ENCODE measurements at regions not wholly inside any gene's neighbourhood (a gene's known extent, or its start where the extent isn't known, plus 50 kb on each side); places are given as distances from the start of the nearest gene placed in this dataset.
"Not testable (repeated sequence)": the region's sequence is repeated elsewhere in the genome, so short reads cannot be mapped to it uniquely, and the experiment has no call there.

DNA sequence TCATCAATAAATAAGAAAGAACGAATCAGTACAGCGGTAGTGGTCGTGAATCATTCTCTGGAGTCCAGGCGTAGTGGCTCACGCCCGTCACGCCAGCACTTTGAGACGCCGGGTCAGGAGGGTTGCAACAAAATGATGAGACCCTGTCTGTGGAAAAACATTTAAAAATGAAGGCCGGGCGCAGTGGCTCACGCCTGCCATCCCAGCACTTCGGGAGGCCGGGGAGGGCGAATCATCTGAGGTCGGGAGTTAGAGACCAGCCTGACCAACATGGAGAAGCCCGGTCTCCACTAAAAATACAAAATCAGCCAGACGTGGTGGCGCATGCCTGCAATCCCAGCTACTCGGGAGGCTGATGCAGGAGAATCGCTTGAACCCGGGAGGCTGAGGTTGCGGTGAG, 111.8 kb upstream of the ANKRD30BL start:
- DNase-seq: not testable (repeated sequence)

- no peak for DNase-seq
Measured at GRCh38 chr2:132274000-132274399, 112.2 kb upstream of the ANKRD30BL start.

DNA sequence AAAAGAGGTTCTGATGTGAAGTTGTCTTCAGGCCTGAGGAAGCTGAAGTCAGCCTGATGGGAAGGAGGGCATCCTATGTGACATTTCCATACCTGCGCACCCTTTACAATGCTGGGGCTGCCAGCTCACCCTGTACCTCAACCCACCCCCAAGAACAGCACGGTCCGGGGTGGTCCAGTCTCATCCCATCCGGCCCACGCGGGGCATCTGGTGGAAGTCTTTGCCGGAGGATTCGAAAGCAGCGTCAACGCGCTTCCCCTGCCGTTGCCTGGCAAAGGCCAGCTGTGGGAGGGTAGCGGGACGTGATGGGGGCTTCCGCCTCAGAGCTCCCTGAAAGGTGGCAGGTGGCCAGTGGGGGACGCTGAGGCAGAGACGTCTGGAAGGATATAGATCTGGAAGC, 113.6 kb upstream of the ANKRD30BL start:
- DNase-seq: no peak

DNA sequence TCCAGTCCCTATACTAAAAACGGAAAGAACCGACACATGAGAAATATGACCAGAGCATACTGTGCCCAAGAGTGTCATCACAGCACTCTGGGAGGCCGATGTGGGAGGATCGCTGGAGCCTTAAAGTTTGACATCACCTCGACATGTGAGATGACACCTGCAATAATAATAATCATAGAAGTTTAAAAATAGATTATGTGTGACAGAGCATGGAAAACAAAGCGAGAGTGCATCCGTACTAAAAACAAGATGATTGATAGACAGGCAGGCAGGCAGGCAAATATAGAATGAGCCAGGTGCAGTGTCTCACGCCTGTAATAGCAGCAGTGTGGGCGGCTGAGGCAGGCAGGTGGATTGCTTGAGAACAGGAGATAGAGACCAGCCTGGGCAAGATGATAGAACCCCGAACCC, 114.8 kb upstream of the ANKRD30BL start:
- DNase-seq: no peak

DNA sequence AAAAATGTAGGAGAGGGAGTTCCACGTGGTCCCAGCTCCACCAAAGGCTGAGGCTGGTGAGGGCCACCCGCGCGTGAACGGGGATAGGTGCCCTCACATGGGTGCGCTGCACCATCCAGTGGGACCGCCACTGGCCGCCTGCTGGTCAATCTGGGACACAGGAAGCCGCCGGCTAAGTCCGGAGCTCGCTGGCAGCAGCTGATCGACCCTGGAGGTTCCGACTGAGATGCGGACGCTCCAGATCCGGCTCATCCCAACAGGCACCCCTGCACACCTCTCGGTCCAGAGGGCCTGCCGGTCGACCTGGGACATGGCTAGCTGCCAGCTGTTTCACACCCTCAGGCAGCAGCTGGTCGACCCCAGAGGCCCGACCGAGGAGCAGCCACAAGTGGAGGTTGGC, 116.5 kb upstream of the ANKRD30BL start:
- DNase-seq: no peak

GRCh38 chr2:132279344-132279743, 117.6 kb upstream of the ANKRD30BL start:
- no peak for DNase-seq

- no peak for DNase-seq
Measured at GRCh38 chr2:132279930-132280615, 118.3 kb upstream of the ANKRD30BL start.

- DNase-seq: no peak
Measured at GRCh38 chr2:132280912-132281311, 119.2 kb upstream of the ANKRD30BL start.

GRCh38 chr2:132282104-132282503, 120.4 kb upstream of the ANKRD30BL start:
- not testable (repeated sequence) for DNase-seq

DNA sequence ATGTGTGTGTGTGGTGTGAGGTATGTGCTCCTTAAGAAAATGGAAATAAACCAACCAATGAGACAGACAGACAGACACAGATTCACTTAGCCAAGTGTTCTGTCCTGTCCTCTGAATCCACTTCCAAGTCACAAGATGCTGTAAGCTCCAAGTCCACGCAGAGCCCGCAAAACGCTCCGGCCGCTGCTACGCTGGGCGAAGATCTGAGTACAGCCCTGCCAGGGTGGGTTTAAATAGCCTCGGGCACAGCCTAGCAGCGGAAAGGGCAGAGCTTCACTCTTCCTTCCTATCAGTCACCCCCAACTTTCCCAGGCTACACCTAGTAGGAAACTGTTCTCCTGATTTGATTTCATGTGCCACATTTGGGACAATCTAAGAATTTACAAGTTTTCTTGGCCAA, 121.2 kb upstream of the ANKRD30BL start:
- no peak for DNase-seq

DNA sequence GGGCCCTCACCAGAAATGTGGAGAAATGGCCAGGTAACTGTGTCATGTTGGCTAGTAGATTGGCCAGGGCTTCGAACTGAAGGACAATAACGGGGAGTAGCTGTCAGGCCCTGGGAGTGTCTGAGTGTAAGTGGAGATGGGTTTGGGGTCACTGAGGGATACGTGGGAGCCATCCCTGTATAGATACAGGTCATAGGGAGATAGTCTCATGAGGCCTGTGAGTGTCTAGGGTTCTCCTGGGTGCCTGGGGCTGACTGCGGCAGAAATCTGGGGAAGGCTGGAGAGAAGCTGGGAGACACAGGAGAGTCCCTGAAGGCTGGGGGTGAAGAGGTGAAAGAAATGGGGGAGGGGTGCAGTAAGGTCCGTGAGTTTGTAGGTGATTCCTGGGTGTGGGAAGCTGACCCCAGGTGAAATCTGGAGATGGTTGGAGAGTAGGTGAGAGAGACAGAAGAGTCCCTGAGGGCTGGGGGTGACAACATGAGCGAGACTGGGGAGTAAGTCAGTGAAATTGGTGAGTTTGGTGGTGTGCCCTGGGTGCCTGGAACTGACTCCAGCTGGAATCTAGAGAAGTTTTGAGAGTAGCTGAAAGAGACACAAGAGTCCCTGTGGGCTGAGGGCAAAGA, 124.6 kb upstream of the ANKRD30BL start:
- DNase-seq: not testable (repeated sequence)

DNA sequence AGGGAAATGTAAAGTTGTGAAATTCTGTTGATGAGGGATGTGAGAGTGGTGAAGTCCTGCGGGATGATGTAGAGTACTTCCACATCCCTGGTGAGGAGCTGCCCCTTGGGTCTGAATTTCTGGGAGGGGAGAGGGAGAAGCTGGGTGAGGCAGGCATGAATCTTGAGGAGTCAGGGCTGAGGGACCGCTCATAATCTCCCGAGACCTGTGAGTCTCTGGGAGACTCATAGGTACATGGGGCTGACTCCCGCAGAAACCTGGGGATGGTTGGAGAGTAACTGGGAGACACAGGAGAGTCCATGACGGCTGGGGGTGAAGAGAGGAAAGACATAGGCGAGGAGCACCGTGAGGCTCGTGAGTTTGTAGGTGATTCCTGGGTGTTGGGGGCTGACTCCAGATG, 126.2 kb upstream of the ANKRD30BL start:
- not testable (repeated sequence) for DNase-seq

- not testable (repeated sequence) for DNase-seq
Measured at GRCh38 chr2:132289138-132289537, 127.4 kb upstream of the ANKRD30BL start.

DNA sequence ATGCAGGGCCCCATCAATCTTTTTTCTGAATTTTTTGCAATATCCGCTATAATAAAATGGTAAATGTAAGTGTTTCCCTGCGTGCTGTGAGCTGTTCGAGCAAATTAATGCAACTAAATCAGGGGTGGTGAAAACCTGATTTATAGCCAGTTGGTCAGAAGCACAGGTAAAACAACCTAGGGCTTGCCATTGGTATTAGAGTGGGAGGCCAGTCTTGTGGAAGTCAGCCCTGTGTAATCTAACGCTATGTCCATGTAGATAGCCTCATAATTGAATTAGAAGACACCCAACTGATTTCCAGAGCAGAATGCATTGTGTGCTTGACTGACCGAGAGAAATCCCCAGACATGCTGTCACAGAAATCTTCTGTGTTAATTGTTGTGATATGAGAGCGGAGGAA, 126.8 kb upstream of the GPR39 start:
- not testable (repeated sequence) for DNase-seq

DNA sequence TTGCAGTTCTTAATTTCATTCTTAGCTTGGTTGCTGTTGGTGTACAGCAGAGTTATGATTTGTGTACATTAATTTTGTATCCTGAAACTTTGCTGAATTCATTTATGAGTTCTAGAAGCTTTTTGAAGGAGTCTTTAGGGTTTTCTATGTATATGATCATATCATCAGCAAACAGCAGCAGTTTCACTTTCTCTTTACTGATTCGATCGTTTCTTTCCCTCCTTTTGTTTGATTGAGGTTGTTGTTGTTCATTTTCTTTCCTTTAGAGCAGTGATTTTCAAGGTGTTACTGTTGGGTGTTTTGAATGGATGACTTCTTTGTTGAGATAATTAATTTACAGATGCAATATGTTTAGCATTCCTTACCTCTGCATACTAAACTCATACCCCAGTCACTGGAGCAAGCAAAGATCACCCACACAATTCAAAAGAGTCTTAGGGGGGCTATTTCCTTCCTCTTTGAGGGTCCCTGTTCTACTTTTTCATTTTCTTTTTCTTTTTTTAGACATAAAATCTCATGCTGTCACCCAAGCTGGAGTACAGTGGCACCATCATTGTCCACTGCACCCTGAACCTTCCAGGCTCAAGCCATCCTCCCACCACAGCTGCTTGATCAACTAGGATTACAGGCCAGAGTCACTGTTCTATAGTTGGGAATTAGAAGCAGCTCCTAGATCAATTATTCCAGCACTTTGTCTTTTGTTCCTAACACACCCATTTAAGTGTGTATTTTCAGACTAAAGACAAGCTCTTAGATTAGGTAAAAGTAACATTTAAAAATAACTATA, 115.8 kb upstream of the GPR39 start:
- not testable (repeated sequence) for DNase-seq

DNA sequence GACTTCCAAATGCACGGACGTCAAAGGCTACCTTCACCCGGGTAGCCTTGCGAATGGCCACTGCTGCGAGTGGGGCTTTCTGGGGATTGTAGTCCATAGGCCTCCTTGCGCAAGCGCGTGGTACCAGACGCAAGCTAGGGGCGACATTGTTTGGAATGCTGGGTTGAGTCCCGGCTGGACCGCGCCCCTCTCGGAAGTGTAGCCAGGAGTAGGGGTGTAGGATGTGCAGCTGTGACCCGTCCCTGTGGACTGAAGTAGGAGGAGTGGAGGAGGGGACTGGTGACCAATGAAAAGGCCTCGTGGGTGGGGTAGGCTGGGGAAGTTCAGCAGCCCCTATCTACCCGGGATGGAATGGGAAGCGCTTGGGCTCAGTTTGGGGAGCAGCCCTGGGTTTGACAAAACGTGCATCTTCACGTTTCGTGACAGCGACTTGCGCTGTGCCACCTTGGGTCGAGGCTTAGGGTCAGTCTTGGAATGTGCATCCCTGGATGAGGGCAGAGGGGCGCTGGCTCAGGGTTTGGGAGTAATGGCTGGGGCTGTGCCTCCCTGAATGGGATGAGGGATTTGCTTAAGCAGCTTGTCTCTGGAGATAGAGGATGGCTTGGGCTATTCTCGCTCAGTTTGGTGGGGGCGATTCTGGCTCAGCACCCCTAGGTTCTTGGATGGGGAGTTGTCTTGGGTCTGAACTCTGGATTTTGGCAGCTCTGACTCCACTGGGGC, 111.8 kb upstream of the GPR39 start:
- DNase-seq: peak; percentile 11

GRCh38 chr2:132307613-132308198, 108.9 kb upstream of the GPR39 start:
- DNase-seq: not testable (repeated sequence)

- DNase-seq: not testable (repeated sequence)
Measured at GRCh38 chr2:132309203-132309602, 107.4 kb upstream of the GPR39 start.

- DNase-seq: not testable (repeated sequence)
Measured at GRCh38 chr2:132315546-132315945, 101.1 kb upstream of the GPR39 start.

DNA sequence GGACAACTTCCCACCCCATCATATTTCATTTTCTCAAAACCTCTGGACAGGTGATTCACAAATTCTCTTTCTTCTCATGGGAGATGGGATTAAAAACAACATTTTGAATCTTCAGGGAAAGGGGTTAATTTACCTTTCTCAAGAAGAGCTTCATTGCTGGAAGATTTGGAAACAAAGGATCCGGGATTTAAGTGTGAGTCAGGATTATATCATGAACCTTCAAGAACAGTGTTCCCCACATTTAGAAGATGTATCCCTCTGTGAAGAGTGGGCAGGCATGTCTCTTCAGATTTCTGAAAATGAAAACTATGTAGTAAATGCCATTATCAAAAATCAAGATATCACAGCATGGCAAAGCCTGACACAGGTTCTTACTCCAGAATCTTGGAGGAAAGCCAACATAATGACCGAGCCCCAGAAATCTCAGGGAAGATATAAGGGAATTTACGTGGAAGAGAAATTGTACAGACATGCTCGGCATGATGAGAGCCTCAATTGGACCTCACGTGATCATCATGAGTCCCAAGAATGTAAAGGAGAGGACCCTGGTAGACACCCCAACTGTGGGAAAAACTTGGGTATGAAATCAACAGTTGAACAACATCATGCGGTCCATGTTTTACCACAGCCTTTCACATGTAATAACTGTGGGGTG, 99.5 kb upstream of the GPR39 start:
- DNase-seq: not testable (repeated sequence)

GRCh38 chr2:132318481-132318880, 98.1 kb upstream of the GPR39 start:
- not testable (repeated sequence) for DNase-seq

DNA sequence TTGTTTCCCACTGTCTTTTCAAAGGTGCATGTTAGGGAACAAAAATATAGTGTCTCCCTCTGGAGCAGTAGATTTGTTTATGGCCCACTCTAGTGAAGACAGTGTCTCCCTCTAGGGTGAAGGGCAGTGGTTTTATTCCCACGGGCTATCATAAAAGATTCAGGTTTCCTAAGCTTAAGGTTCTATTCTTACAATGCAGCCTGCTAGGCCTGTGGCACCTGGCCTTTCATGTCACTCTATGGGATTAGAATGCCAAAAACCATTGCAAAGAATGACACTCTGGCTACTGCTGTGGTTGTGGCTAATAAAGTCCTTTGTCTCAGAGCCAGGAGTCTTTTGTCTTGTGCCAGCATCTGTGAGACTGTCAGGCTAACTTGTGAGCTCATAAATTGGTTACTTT, 92.6 kb upstream of the GPR39 start:
- DNase-seq: not testable (repeated sequence)
